OCI-LY1 (cell line): ENCODE measurements at regions not wholly inside any gene's neighbourhood (a gene's known extent, or its start where the extent isn't known, plus 50 kb on each side); places are given as distances from the start of the nearest gene placed in this dataset.

Source experiments
- CTCF ChIP-seq: fragments of 200-600 bp; sonication (generic), shearing (Covaris generic); IDR thresholded peaks from 2 replicates; pipeline ENCODE4 v1.5.1; 2017; ENCODE audit warnings: mild to moderate bottlenecking, antibody characterized with exemption, low read length, moderate library complexity, mixed read lengths
- EZH2 ChIP-seq: fragments of 200-600 bp; sonication (generic), shearing (Covaris generic); IDR thresholded peaks from 2 replicates; pipeline ENCODE4 v1.8.0; 2017; ENCODE audit warnings: borderline replicate concordance, mixed run types, mild to moderate bottlenecking, antibody characterized with exemption, low read length, moderate library complexity, mixed read lengths

GRCh38 chr5:173752653-173753052 is 135.5 kb upstream of the CPEB4 start:
- TF ChIP-seq EZH2 (no peak), CTCF (no peak)
